HEK293 (cell line): ENCODE measurements at regions not wholly inside any gene's neighbourhood (a gene's known extent, or its start where the extent isn't known, plus 50 kb on each side); places are given as distances from the start of the nearest gene placed in this dataset.

Source experiments
- CTCF ChIA-PET: fragments of 350-600 bp; formaldehyde crosslinking; extraction: SDS; loops from one replicate; lab custom pipeline; 2021; ENCODE audit warnings: antibody characterized with exemption; lab: Yijun Ruan, JAX
- POLR2A ChIA-PET: fragments of 300-600 bp; formaldehyde crosslinking; extraction: SDS; loops from one replicate; lab custom pipeline; 2020; ENCODE audit warnings: antibody characterized with exemption, inconsistent platforms; lab: Yijun Ruan, JAX
- H3K27ac ChIP-seq: fragments of 200-500 bp; sonication (Bioruptor generic); 2 replicates; pipeline ENCODE4 v1.5.1; 2014; ENCODE audit warnings: low read depth, low read length, control low read depth, inconsistent platforms; ENCODE audit errors: extremely low read depth
- H3K36me3 ChIP-seq, 2 experiments: fragments of 200-500 bp in 1 of 2; sonication (Bioruptor generic) in 1 of 2; 1 replicate in 1 of 2; 2 replicates in 1 of 2; pipeline ENCODE4 v1.5.1; 2014 to 2017; ENCODE audit warnings: inconsistent platforms in 2 of 2, low read length in 2 of 2; ENCODE audit not compliant: control insufficient read depth in 2 of 2, insufficient read depth in 1 of 2
- H3K4me1 ChIP-seq: fragments of 200-500 bp; sonication (Bioruptor generic); 2 replicates; pipeline ENCODE4 v1.5.1; 2014; ENCODE audit warnings: mild to moderate bottlenecking, low read length, inconsistent platforms; ENCODE audit not compliant: control insufficient read depth, insufficient read depth
- H3K4me3 ChIP-seq: 2 replicates; pipeline ENCODE4 v1.5.1; 2011; ENCODE audit warnings: low read depth, mild to moderate bottlenecking, control low read depth, low read length, moderate library complexity
- H3K9me3 ChIP-seq: fragments of 200-500 bp; sonication (Bioruptor generic); 2 replicates; pipeline ENCODE4 v1.5.1; 2014; ENCODE audit warnings: low read depth, low read length, inconsistent platforms; ENCODE audit not compliant: control insufficient read depth, insufficient read depth
- CTCF ChIP-seq: fragments of 450-650 bp; formaldehyde crosslinking; IDR thresholded peaks from 2 replicates; pipeline ENCODE4 v1.5.1; 2016; ENCODE audit warnings: missing biosample characterization, missing genetic modification characterization
- HIC1 ChIP-seq: fragments of 450-650 bp; formaldehyde crosslinking; IDR thresholded peaks from 2 replicates; pipeline ENCODE4 v1.5.1; 2016; ENCODE audit warnings: missing biosample characterization, missing genetic modification characterization
- MZF1 ChIP-seq: fragments of 450-650 bp; formaldehyde crosslinking; IDR thresholded peaks from 2 replicates; pipeline ENCODE4 v1.5.1; 2017; ENCODE audit warnings: missing biosample characterization, missing genetic modification characterization, borderline replicate concordance
- ZBTB11 ChIP-seq: fragments of 450-650 bp; formaldehyde crosslinking; conservative IDR thresholded peaks from 2 replicates; pipeline ENCODE4 v1.5.1; 2016; ENCODE audit warnings: low read depth, missing biosample characterization, missing genetic modification characterization
- ZBTB20 ChIP-seq: fragments of 450-650 bp; formaldehyde crosslinking; IDR thresholded peaks from 2 replicates; pipeline ENCODE4 v1.5.1; 2016; ENCODE audit warnings: missing biosample characterization, missing genetic modification characterization
- ZNF132 ChIP-seq: fragments of 450-650 bp; formaldehyde crosslinking; IDR thresholded peaks from 2 replicates; pipeline ENCODE4 v1.5.1; 2017; ENCODE audit warnings: missing biosample characterization, missing genetic modification characterization, borderline replicate concordance
- ZNF138 ChIP-seq: fragments of 450-650 bp; formaldehyde crosslinking; IDR thresholded peaks from 2 replicates; pipeline ENCODE4 v1.5.1; 2016; ENCODE audit warnings: missing biosample characterization, missing genetic modification characterization, borderline replicate concordance
- ZNF169 ChIP-seq: fragments of 450-650 bp; formaldehyde crosslinking; IDR thresholded peaks from 2 replicates; pipeline ENCODE4 v1.5.1; 2016; ENCODE audit warnings: missing biosample characterization, missing genetic modification characterization
- ZNF2 ChIP-seq: fragments of 450-650 bp; formaldehyde crosslinking; IDR thresholded peaks from 2 replicates; pipeline ENCODE4 v1.5.1; 2016; ENCODE audit warnings: missing biosample characterization, missing genetic modification characterization
- ZNF26 ChIP-seq: fragments of 450-650 bp; formaldehyde crosslinking; IDR thresholded peaks from 2 replicates; pipeline ENCODE4 v1.5.1; 2016; ENCODE audit warnings: missing biosample characterization, missing genetic modification characterization
- ZNF37A ChIP-seq: fragments of 450-650 bp; IDR thresholded peaks from 2 replicates; pipeline ENCODE4 v1.5.1; 2018; ENCODE audit warnings: missing biosample characterization, missing genetic modification characterization
- ZNF514 ChIP-seq: fragments of 450-650 bp; formaldehyde crosslinking; IDR thresholded peaks from 2 replicates; pipeline ENCODE4 v1.5.1; 2016; ENCODE audit warnings: missing biosample characterization, missing genetic modification characterization
- ZNF521 ChIP-seq: fragments of 450-650 bp; formaldehyde crosslinking; IDR thresholded peaks from 2 replicates; pipeline ENCODE4 v1.5.1; 2017; ENCODE audit warnings: missing biosample characterization, mild to moderate bottlenecking, missing genetic modification characterization
- ZNF626 ChIP-seq: fragments of 450-650 bp; sonication (Bioruptor Pico); formaldehyde crosslinking; IDR thresholded peaks from 2 replicates; pipeline ENCODE4 v1.5.1; 2018; ENCODE audit warnings: missing biosample characterization, missing genetic modification characterization, inconsistent platforms
- ZNF639 ChIP-seq: fragments of 450-650 bp; formaldehyde crosslinking; IDR thresholded peaks from 2 replicates; pipeline ENCODE4 v1.5.1; 2016; ENCODE audit warnings: missing biosample characterization, missing genetic modification characterization
- ZNF664 ChIP-seq: fragments of 450-650 bp; formaldehyde crosslinking; IDR thresholded peaks from 2 replicates; pipeline ENCODE4 v1.5.1; 2016; ENCODE audit warnings: missing biosample characterization, missing genetic modification characterization
- ZNF837 ChIP-seq: fragments of 450-650 bp; formaldehyde crosslinking; IDR thresholded peaks from 2 replicates; pipeline ENCODE4 v1.5.1; 2016; ENCODE audit warnings: missing biosample characterization, missing genetic modification characterization
- ZSCAN5A ChIP-seq: fragments of 450-650 bp; formaldehyde crosslinking; IDR thresholded peaks from 2 replicates; pipeline ENCODE4 v1.5.1; 2016; ENCODE audit warnings: missing biosample characterization, missing genetic modification characterization

- no peaks in the 10 kb centered on the region for H3K36me3 ChIP-seq
- no peaks in the 10 kb centered on the region for H3K4me1 ChIP-seq
- no peak for TF ChIP-seq ZNF138 (tag by site-specific recombination)
- no peak for TF ChIP-seq HIC1 (tag by site-specific recombination)
- no peak for TF ChIP-seq ZNF664
- TF ChIP-seq ZNF837 (tag by site-specific recombination): no peak
- POLR2A ChIA-PET: no interaction called here
- H3K27ac ChIP-seq: no peak overlapping the region
- CTCF ChIA-PET: no interaction called here
- H3K9me3 ChIP-seq: no peaks in the 10 kb centered on the region
- H3K4me3 ChIP-seq: no peak overlapping the region
Observed at GRCh38 chr5:3258050-3258449, 337.6 kb upstream of the IRX1 start.

- Histone ChIP-seq H3K9me3 (no peaks in the 10 kb centered on the region), H3K4me3 (no peak overlapping the region), H3K36me3 (no peaks in the 10 kb centered on the region), H3K27ac (no peak overlapping the region), H3K4me1 (no peaks in the 10 kb centered on the region)
- ChIA-PET POLR2A (no interaction called here), CTCF (no interaction called here)
- no peak for TF ChIP-seq MZF1 (tag by site-specific recombination)
- no peak for TF ChIP-seq ZNF37A
- no peak for TF ChIP-seq ZNF521 (tag by site-specific recombination)
- TF ChIP-seq ZNF26 (tag by site-specific recombination): no peak
- no peak for TF ChIP-seq CTCF (tag by site-specific recombination)
- no peak for TF ChIP-seq ZNF169 (tag by site-specific recombination)
- no peak for TF ChIP-seq ZNF2 (tag by site-specific recombination)
- TF ChIP-seq ZNF132 (tag by site-specific recombination): no peak
- TF ChIP-seq ZNF626 (tag by site-specific recombination): no peak
- no peak for TF ChIP-seq ZNF639
- no peak for TF ChIP-seq ZNF514 (tag by site-specific recombination)
- TF ChIP-seq ZBTB20 (tag by site-specific recombination): no peak
- TF ChIP-seq ZBTB11 (tag by site-specific recombination): no peak
- TF ChIP-seq ZSCAN5A (tag by site-specific recombination): no peak
Observed at GRCh38 chr5:3252235-3252634, 343.4 kb upstream of the IRX1 start.
